ENCODE measurements at regions not wholly inside any gene's neighbourhood (a gene's known extent, or its start where the extent isn't known, plus 50 kb on each side); places are given as distances from the start of the nearest gene placed in this dataset.

GRCh38 chr11:21635394-21636145 is 557.3 kb upstream of the ANO5 start:
- H3K27me3 ChIP-seq, result no peaks in the 10 kb centered on the region
- no peak overlapping the region for H3K4me3 ChIP-seq
- H3K36me3 ChIP-seq, result no peaks in the 10 kb centered on the region
- H3K9me3 ChIP-seq (ENCODE audit: low read depth), result no peaks in the 10 kb centered on the region
- no peak overlapping the region for H3K27ac ChIP-seq
- H3K4me1 ChIP-seq (ENCODE audit: low read depth), result no peaks in the 10 kb centered on the region
- no peak for DNase-seq (ENCODE audit: low read depth in 1 of 2, low spot score in 1 of 2)
- no peak for TF ChIP-seq CTCF (IDR thresholded peaks at IDR 0.05; ENCODE audit: low read depth, low read length)

- no peak for DNase-seq (ENCODE audit: low read depth in 1 of 2, low spot score in 1 of 2)
- H3K9me3 ChIP-seq (ENCODE audit: low read depth), result no peaks in the 10 kb centered on the region
- H3K36me3 ChIP-seq, result no peaks in the 10 kb centered on the region
- no peak overlapping the region for H3K4me3 ChIP-seq
- no peaks in the 10 kb centered on the region for H3K27me3 ChIP-seq
- TF ChIP-seq CTCF (IDR thresholded peaks at IDR 0.05; ENCODE audit: low read depth, low read length), result no peak
- H3K4me1 ChIP-seq (ENCODE audit: low read depth), result no peaks in the 10 kb centered on the region
- no peak overlapping the region for H3K27ac ChIP-seq
Observed at GRCh38 chr11:21636561-21636960, 556.3 kb upstream of the ANO5 start.

- no peak for DNase-seq (ENCODE audit: low read depth in 1 of 2, low spot score in 1 of 2)
- TF ChIP-seq CTCF (IDR thresholded peaks at IDR 0.05; ENCODE audit: low read depth, low read length), result no peak
- no peak overlapping the region for H3K27ac ChIP-seq
- no peaks in the 10 kb centered on the region for H3K36me3 ChIP-seq
- no peak overlapping the region for H3K4me3 ChIP-seq
- H3K4me1 ChIP-seq (ENCODE audit: low read depth), result no peaks in the 10 kb centered on the region
- no peaks in the 10 kb centered on the region for H3K9me3 ChIP-seq (ENCODE audit: low read depth)
- no peaks in the 10 kb centered on the region for H3K27me3 ChIP-seq
Observed at GRCh38 chr11:21640491-21640890, 552.4 kb upstream of the ANO5 start.

- no peak for TF ChIP-seq CTCF (IDR thresholded peaks at IDR 0.05; ENCODE audit: low read depth, low read length)
- Histone ChIP-seq H3K27ac (no peak overlapping the region), H3K9me3 (ENCODE audit: low read depth) (no peaks in the 10 kb centered on the region), H3K4me1 (ENCODE audit: low read depth) (no peaks in the 10 kb centered on the region), H3K36me3 (no peaks in the 10 kb centered on the region), H3K27me3 (no peaks in the 10 kb centered on the region), H3K4me3 (no peak overlapping the region)
- DNase-seq (ENCODE audit: low read depth in 1 of 2, low spot score in 1 of 2), result no peak
Observed at GRCh38 chr11:21641869-21642268, 551.0 kb upstream of the ANO5 start.

- H3K36me3 ChIP-seq, result no peaks in the 10 kb centered on the region
- no peaks in the 10 kb centered on the region for H3K27me3 ChIP-seq
- no peaks in the 10 kb centered on the region for H3K4me1 ChIP-seq (ENCODE audit: low read depth)
- H3K4me3 ChIP-seq, result no peak overlapping the region
- H3K9me3 ChIP-seq (ENCODE audit: low read depth), result no peaks in the 10 kb centered on the region
- DNase-seq (ENCODE audit: low read depth in 1 of 2, low spot score in 1 of 2), result no peak
- H3K27ac ChIP-seq, result no peak overlapping the region
- TF ChIP-seq CTCF (IDR thresholded peaks at IDR 0.05; ENCODE audit: low read depth, low read length), result no peak
Observed at GRCh38 chr11:21646351-21646750, 546.5 kb upstream of the ANO5 start.

Data from cardiac muscle cell (in vitro differentiated cells and primary cell).